Nephron progenitor cell (in vitro differentiated cells): ENCODE measurements at regions not wholly inside any gene's neighbourhood (a gene's known extent, or its start where the extent isn't known, plus 50 kb on each side); places are given as distances from the start of the nearest gene placed in this dataset.
"Not testable (repeated sequence)": the region's sequence is repeated elsewhere in the genome, so short reads cannot be mapped to it uniquely, and the experiment has no call there.

ENCODE experiments used
- DNase-seq: peaks from one replicate; pipeline ENCODE4 v3.0.0; 2021
- H3K27ac Mint-ChIP-seq: 2 replicates; pipeline ENCODE4 v1.8.0; 2021; ENCODE audit warnings: mild to moderate bottlenecking, moderate library complexity, mixed read lengths
- H3K27me3 Mint-ChIP-seq: 2 replicates; pipeline ENCODE4 v1.8.0; 2021; ENCODE audit warnings: mild to moderate bottlenecking, low read depth, mixed read lengths; ENCODE audit not compliant: poor library complexity
- H3K36me3 Mint-ChIP-seq: 2 replicates; pipeline ENCODE4 v1.8.0; 2021; ENCODE audit warnings: low read depth, mixed read lengths
- H3K4me1 Mint-ChIP-seq: 2 replicates; pipeline ENCODE4 v1.8.0; 2021; ENCODE audit warnings: mixed read lengths
- H3K4me3 Mint-ChIP-seq: 2 replicates; pipeline ENCODE4 v1.8.0; 2021; ENCODE audit warnings: mild to moderate bottlenecking, moderate library complexity, mixed read lengths
- H3K9me3 Mint-ChIP-seq: 2 replicates; pipeline ENCODE4 v1.8.0; 2021; ENCODE audit warnings: mild to moderate bottlenecking, moderate library complexity, mixed read lengths
- TF ChIP-seq, protein P1 (sequence below): fragments of 200-600 bp; sonication (generic); IDR thresholded peaks from 2 replicates; pipeline ENCODE4 v1.5.0; 2021; ENCODE audit warnings: antibody characterized with exemption

DNA sequence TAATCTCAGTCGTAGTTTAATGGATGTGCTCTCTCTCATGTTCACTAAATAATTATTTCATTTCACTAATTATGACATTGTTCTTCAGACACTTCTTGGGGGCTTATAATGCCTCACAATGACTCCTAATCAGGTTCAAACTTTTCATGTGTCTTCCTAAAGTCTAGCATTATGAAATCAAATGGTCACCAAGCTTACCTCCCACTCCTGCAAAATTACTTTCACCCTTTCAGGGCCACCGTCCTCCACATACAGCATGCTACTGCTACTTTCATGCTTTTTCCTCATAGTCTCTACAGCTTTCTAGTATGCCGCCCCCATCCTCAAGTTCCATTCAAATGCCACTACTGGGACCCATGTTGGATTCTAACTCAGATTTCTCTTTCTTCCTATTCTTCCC, 59.8 kb upstream of the C1orf53 start:
- Mint-ChIP-seq H3K36me3 (no peaks in the 10 kb centered on the region), H3K27ac (peak overlapping the region; percentile 9), H3K4me1 (peaks cover 29% of the 10 kb centered on the region), H3K4me3 (no peak overlapping the region), H3K9me3 (no peaks in the 10 kb centered on the region), H3K27me3 (peaks cover 7% of the 10 kb centered on the region)
- DNase-seq = no peak
- TF ChIP-seq, protein P1, sequence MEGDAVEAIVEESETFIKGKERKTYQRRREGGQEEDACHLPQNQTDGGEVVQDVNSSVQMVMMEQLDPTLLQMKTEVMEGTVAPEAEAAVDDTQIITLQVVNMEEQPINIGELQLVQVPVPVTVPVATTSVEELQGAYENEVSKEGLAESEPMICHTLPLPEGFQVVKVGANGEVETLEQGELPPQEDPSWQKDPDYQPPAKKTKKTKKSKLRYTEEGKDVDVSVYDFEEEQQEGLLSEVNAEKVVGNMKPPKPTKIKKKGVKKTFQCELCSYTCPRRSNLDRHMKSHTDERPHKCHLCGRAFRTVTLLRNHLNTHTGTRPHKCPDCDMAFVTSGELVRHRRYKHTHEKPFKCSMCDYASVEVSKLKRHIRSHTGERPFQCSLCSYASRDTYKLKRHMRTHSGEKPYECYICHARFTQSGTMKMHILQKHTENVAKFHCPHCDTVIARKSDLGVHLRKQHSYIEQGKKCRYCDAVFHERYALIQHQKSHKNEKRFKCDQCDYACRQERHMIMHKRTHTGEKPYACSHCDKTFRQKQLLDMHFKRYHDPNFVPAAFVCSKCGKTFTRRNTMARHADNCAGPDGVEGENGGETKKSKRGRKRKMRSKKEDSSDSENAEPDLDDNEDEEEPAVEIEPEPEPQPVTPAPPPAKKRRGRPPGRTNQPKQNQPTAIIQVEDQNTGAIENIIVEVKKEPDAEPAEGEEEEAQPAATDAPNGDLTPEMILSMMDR = no peak

DNA sequence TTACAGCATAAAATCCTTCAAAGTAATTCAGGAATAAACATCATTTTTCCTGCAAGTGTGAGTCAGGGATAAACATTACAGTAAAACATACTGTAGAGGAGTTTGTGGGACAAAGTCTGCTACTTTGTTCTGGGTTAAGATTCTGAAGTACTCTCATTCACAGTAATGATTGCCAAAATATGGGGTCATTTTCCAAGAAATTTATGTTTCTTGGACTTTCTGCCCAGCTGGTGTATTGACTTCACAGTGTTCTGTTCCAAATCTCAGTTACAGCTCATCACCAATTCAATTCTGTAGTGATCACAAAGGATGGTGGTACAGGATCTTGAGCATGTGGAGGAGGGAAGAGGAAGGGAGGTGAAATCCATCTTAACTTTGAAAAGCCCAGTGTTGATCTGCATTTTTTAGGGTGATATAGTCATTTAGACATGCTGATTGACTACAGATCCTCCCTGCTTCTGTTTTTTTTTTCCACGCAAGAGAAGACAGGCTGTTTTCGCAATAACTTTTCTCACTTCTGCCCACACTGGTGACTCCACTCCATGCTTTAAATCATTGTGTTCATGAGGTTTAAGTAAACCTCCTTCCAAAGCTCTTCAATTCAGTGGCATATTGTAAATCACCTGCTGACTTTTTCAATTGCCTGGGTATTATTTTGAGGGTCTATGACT, 60.4 kb upstream of the C1orf53 start:
- H3K4me3 Mint-ChIP-seq = no peak overlapping the region
- H3K27ac Mint-ChIP-seq = peak overlapping the region; percentile 9
- TF ChIP-seq, protein P1 = no peak
- H3K27me3 Mint-ChIP-seq = peaks cover 7% of the 10 kb centered on the region
- no peaks in the 10 kb centered on the region for H3K9me3 Mint-ChIP-seq
- no peaks in the 10 kb centered on the region for H3K36me3 Mint-ChIP-seq
- H3K4me1 Mint-ChIP-seq = peaks cover 29% of the 10 kb centered on the region
- DNase-seq = no peak

- peak overlapping the region; percentile 29 for H3K27ac Mint-ChIP-seq
- peaks cover 5% of the 10 kb centered on the region for H3K27me3 Mint-ChIP-seq
- no peaks in the 10 kb centered on the region for H3K36me3 Mint-ChIP-seq
- no peaks in the 10 kb centered on the region for H3K9me3 Mint-ChIP-seq
- no peak overlapping the region for H3K4me3 Mint-ChIP-seq
- TF ChIP-seq, protein P1 = no peak
- no peak for DNase-seq
- peaks cover 29% of the 10 kb centered on the region for H3K4me1 Mint-ChIP-seq
Measured at GRCh38 chr1:197841158-197841557, 61.3 kb upstream of the C1orf53 start.

GRCh38 chr1:197839786-197840185, 62.6 kb upstream of the C1orf53 start:
- not testable (repeated sequence) for H3K4me3 Mint-ChIP-seq, DNase-seq, H3K27ac Mint-ChIP-seq, H3K36me3 Mint-ChIP-seq, H3K9me3 Mint-ChIP-seq, H3K27me3 Mint-ChIP-seq
- H3K4me1 Mint-ChIP-seq = peaks cover 22% of the 10 kb centered on the region

DNA sequence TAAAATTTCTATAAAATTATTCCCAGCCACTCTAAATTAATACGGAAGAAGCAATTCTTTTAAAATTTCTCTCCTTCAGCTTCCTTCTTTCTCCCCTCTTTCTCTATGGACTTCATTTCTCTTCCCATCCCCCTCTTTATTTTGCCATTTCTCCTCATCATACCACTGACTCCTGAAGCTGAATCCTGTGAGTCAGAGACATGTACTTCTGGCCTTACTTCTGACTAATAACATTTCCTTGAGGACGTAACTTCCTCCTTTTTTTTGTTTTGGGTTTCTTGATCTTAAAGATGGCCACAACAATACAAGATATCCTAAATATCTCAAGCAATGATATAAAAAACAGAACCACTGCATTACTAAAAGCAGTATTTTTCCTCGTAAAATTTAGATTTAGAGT, 63.6 kb upstream of the DENND1B start:
- peaks cover 8% of the 10 kb centered on the region for H3K9me3 Mint-ChIP-seq
- H3K27ac Mint-ChIP-seq = no peak overlapping the region
- H3K27me3 Mint-ChIP-seq = peaks cover 4% of the 10 kb centered on the region
- DNase-seq = no peak
- peaks cover 15% of the 10 kb centered on the region for H3K4me1 Mint-ChIP-seq
- H3K4me3 Mint-ChIP-seq = no peak overlapping the region
- TF ChIP-seq, protein P1 = no peak
- H3K36me3 Mint-ChIP-seq = no peaks in the 10 kb centered on the region

DNA sequence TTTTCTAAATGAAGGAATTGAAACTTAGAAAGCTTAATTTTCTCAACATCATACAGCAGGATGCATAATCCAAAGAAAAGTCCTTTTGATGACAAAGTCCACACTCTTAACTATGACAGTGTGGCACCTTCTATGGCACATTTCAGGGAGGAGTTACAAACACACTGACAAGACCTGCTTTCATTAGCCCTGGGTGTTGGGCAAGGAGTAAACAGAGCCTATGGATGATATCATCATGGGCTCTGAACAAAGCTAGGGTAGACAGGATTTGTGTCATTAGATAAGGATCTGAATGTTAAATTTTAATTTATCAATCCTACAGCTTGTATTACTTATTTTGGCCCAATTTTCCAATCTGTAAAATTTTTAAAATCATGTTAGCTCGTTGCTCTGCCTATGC, 62.6 kb upstream of the DENND1B start:
- H3K4me3 Mint-ChIP-seq = no peak overlapping the region
- peaks cover 6% of the 10 kb centered on the region for H3K27me3 Mint-ChIP-seq
- TF ChIP-seq, protein P1 = no peak
- no peaks in the 10 kb centered on the region for H3K36me3 Mint-ChIP-seq
- H3K4me1 Mint-ChIP-seq = peaks cover 12% of the 10 kb centered on the region
- peaks cover 11% of the 10 kb centered on the region for H3K9me3 Mint-ChIP-seq
- H3K27ac Mint-ChIP-seq = no peak overlapping the region
- DNase-seq = no peak

- H3K4me3 Mint-ChIP-seq, H3K4me1 Mint-ChIP-seq, DNase-seq, H3K36me3 Mint-ChIP-seq, H3K27me3 Mint-ChIP-seq, H3K27ac Mint-ChIP-seq: not testable (repeated sequence)
- peaks cover 24% of the 10 kb centered on the region for H3K9me3 Mint-ChIP-seq
Measured at GRCh38 chr1:197836356-197836755, 61.1 kb upstream of the DENND1B start.

DNA sequence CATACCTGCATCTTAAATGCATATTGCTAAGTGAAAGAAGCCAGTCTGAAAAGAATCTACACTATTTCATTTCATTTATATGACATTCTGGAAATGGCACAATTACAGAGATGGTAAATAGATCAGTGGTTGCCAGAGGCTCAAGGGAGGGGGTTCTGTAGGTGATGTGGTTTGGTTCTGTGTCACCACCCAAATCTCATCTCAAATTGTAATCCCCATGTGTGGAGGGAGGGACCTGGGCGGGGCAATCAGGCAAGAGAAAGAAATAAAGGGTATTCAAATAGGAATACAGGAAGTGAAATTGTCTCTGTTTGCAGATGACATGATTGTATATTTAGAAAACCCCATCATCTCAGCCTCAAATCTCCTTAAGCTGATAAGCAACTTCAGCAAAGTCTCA, 53.7 kb upstream of the DENND1B start:
- H3K9me3 Mint-ChIP-seq = peaks cover 38% of the 10 kb centered on the region
- not testable (repeated sequence) for H3K27me3 Mint-ChIP-seq, H3K4me1 Mint-ChIP-seq, DNase-seq, H3K27ac Mint-ChIP-seq, H3K36me3 Mint-ChIP-seq, H3K4me3 Mint-ChIP-seq
